ENCODE measurements at regions not wholly inside any gene's neighbourhood (a gene's known extent, or its start where the extent isn't known, plus 50 kb on each side); places are given as distances from the start of the nearest gene placed in this dataset.

- intact Hi-C loops (cut with micrococcal nuclease), result no loop called here
- H3K4me1 Mint-ChIP-seq, result no peaks in the 10 kb centered on the region
- no peak overlapping the region for H3K4me3 Mint-ChIP-seq
- ATAC-seq (ENCODE audit: low read depth) (no peak), DNase-seq (no peak)
- no peak overlapping the region for H3K27ac Mint-ChIP-seq
- ChIA-PET CTCF (no interaction called here), POLR2A (no interaction called here)
- H3K9me3 Mint-ChIP-seq, result no peaks in the 10 kb centered on the region
- no peaks in the 10 kb centered on the region for H3K36me3 Mint-ChIP-seq (ENCODE audit: low read depth)
- no peak for TF ChIP-seq CTCF (IDR thresholded peaks at IDR 0.05)
- H3K27me3 Mint-ChIP-seq, result no peaks in the 10 kb centered on the region
These were observed 323.1 kb downstream of the GBA3 start for GRCh38 chr4:23015821-23016220.

GRCh38 chr4:23009093-23009492, 316.4 kb downstream of the GBA3 start:
- POLR2A ChIA-PET, result no interaction called here
- ATAC-seq (ENCODE audit: low read depth) (no peak), DNase-seq (no peak)
- no peaks in the 10 kb centered on the region for H3K9me3 Mint-ChIP-seq
- H3K27ac Mint-ChIP-seq, result no peak overlapping the region
- TF ChIP-seq CTCF (IDR thresholded peaks at IDR 0.05), result no peak
- CTCF ChIA-PET, result no interaction called here
- no peaks in the 10 kb centered on the region for H3K4me1 Mint-ChIP-seq
- H3K36me3 Mint-ChIP-seq (ENCODE audit: low read depth), result no peaks in the 10 kb centered on the region
- intact Hi-C loops (cut with micrococcal nuclease), result no loop called here
- no peaks in the 10 kb centered on the region for H3K27me3 Mint-ChIP-seq
- no peak overlapping the region for H3K4me3 Mint-ChIP-seq

GRCh38 chr4:23006756-23007155, 314.0 kb downstream of the GBA3 start:
- Mint-ChIP-seq H3K36me3 (ENCODE audit: low read depth) (no peaks in the 10 kb centered on the region), H3K27me3 (no peaks in the 10 kb centered on the region), H3K4me1 (no peaks in the 10 kb centered on the region), H3K9me3 (no peaks in the 10 kb centered on the region), H3K27ac (no peak overlapping the region), H3K4me3 (no peak overlapping the region)
- CTCF ChIA-PET, result no interaction called here
- POLR2A ChIA-PET, result no interaction called here
- no peak for ATAC-seq (ENCODE audit: low read depth)
- intact Hi-C loops (cut with micrococcal nuclease), result no loop called here
- DNase-seq, result no peak
- no peak for TF ChIP-seq CTCF (IDR thresholded peaks at IDR 0.05)

- Mint-ChIP-seq H3K27me3 (no peaks in the 10 kb centered on the region), H3K4me3 (no peak overlapping the region), H3K36me3 (ENCODE audit: low read depth) (no peaks in the 10 kb centered on the region), H3K9me3 (no peaks in the 10 kb centered on the region), H3K4me1 (no peaks in the 10 kb centered on the region), H3K27ac (no peak overlapping the region)
- no peak for ATAC-seq (ENCODE audit: low read depth)
- ChIA-PET POLR2A (no interaction called here), CTCF (no interaction called here)
- no peak for TF ChIP-seq CTCF (IDR thresholded peaks at IDR 0.05)
- DNase-seq, result no peak
- intact Hi-C loops (cut with micrococcal nuclease), result no loop called here
These were observed 313.0 kb downstream of the GBA3 start for GRCh38 chr4:23005691-23006090.

GRCh38 chr4:23001478-23001877, 308.7 kb downstream of the GBA3 start:
- no peak for ATAC-seq (ENCODE audit: low read depth)
- H3K27ac Mint-ChIP-seq, result no peak overlapping the region

More at GRCh38 chr4:23001478-23001877, 308.7 kb downstream of the GBA3 start:
- H3K4me1 Mint-ChIP-seq, result no peaks in the 10 kb centered on the region
- CTCF ChIA-PET, result no interaction called here
- no peaks in the 10 kb centered on the region for H3K36me3 Mint-ChIP-seq (ENCODE audit: low read depth)
- H3K27me3 Mint-ChIP-seq, result no peaks in the 10 kb centered on the region
- intact Hi-C loops (cut with micrococcal nuclease), result no loop called here
- no peak for DNase-seq
- no peak for TF ChIP-seq CTCF (IDR thresholded peaks at IDR 0.05)
- peaks cover 4% of the 10 kb centered on the region for H3K9me3 Mint-ChIP-seq
- H3K4me3 Mint-ChIP-seq, result no peak overlapping the region
- POLR2A ChIA-PET, result no interaction called here

Measured in activated B cell treated with CpG ODN at 0.5 μM for 24 hours (primary cell).